K562 (cell line): ENCODE measurements at regions not wholly inside any gene's neighbourhood (a gene's known extent, or its start where the extent isn't known, plus 50 kb on each side); places are given as distances from the start of the nearest gene placed in this dataset.

Experiments
- ATAC-seq: fragments of 200-7000 bp; cut with Tn5 transposase; 3 replicates; pipeline ENCODE4 v1.9.1; 2020; ENCODE audit warnings: moderate library complexity
- BruUV-seq: library from RNA; stranded (reverse); fragments of 400-500 nt; replicated peaks from 2 replicates; lab custom pipeline; 2021; lab: Mats Ljungman, UMichigan
- CTCF ChIA-PET: fragments of 300-600 bp; formaldehyde crosslinking; extraction: SDS; loops from one replicate; lab custom pipeline; 2021; ENCODE audit warnings: low intra/inter-chr PET ratio; lab: Yijun Ruan, JAX
- POLR2A ChIA-PET: fragments of 300-600, 350-650 bp; sonication (Branson Sonifier 250); formaldehyde crosslinking; extraction: SDS; loops from one replicate; lab custom pipeline; 2021; ENCODE audit warnings: antibody characterized with exemption, inconsistent platforms; lab: Yijun Ruan, JAX
- DNase-seq, 4 experiments: peaks; one replicate each; pipeline versions ENCODE4 v3.0.0 to v3.0.0-alpha.2; 2011 to 2018; ENCODE audit warnings: low spot score in 3 of 4, mixed read lengths in 3 of 4; ENCODE audit errors: extremely low read depth in 1 of 4
- FAIRE-seq: peaks from 2 replicates; lab custom pipeline; 2011; peaks lifted over from hg19 to GRCh38; lab: Jason Lieb, UNC
- H2AFZ ChIP-seq: 2 replicates; pipeline ENCODE4 v1.6.0; 2011; ENCODE audit warnings: low read depth, low read length, control low read depth, inconsistent platforms
- H3K27ac ChIP-seq: fragments of 200-600 bp; 3 replicates; pipeline ENCODE4 v1.8.0; 2011; ENCODE audit warnings: low read depth, mild to moderate bottlenecking, control low read depth, inconsistent platforms, low read length, moderate library complexity, mixed read lengths; ENCODE audit errors: extremely low read depth
- H3K27me3 ChIP-seq, 2 experiments: fragments of 300-600 bp in 1 of 2; 2 replicates in 1 of 2; 3 replicates in 1 of 2; pipeline versions ENCODE4 v1.6.0 to v1.8.0; 2011; ENCODE audit warnings: inconsistent platforms in 2 of 2, low read length in 2 of 2, mild to moderate bottlenecking in 1 of 2, mixed read lengths in 1 of 2, moderate library complexity in 1 of 2; ENCODE audit not compliant: control insufficient read depth in 2 of 2, insufficient read depth in 2 of 2
- H3K36me3 ChIP-seq: fragments of 300-600 bp; 3 replicates; pipeline ENCODE4 v1.8.0; 2011; ENCODE audit warnings: mild to moderate bottlenecking, low read length, inconsistent platforms; ENCODE audit not compliant: control insufficient read depth, insufficient read depth
- H3K4me1 ChIP-seq, 2 experiments: fragments of 200-600 bp in 1 of 2; replicated peaks in 1 of 2; 2 replicates in 1 of 2; 3 replicates in 1 of 2; pipeline versions ENCODE4 v1.5.1 to v1.8.0; 2011; ENCODE audit warnings: inconsistent platforms in 2 of 2, low read length in 2 of 2, mild to moderate bottlenecking in 1 of 2, mixed read lengths in 1 of 2, moderate library complexity in 1 of 2; ENCODE audit not compliant: control insufficient read depth in 2 of 2, insufficient read depth in 2 of 2
- H3K4me2 ChIP-seq: 2 replicates; pipeline ENCODE4 v1.6.1; 2011; ENCODE audit warnings: low read length, control low read depth, inconsistent platforms, mixed read lengths; ENCODE audit not compliant: insufficient read depth
- H3K4me3 ChIP-seq: fragments of 200-600 bp; sonication (generic), shearing (Covaris generic); 2 replicates; pipeline ENCODE4 v1.5.1; 2016; ENCODE audit warnings: control low read depth, inconsistent platforms
- H3K79me2 ChIP-seq: fragments of 200-600 bp; 3 replicates; pipeline ENCODE4 v1.8.0; 2011; ENCODE audit warnings: low read length, inconsistent platforms; ENCODE audit not compliant: control insufficient read depth, insufficient read depth
- H3K9ac ChIP-seq, 2 experiments: 2 replicates each; pipeline versions ENCODE4 v1.6.0 to v1.6.1; 2011; ENCODE audit warnings: low read depth in 2 of 2, low read length in 2 of 2, control low read depth in 1 of 2, inconsistent platforms in 1 of 2, mild to moderate bottlenecking in 1 of 2, mixed read lengths in 1 of 2; ENCODE audit not compliant: insufficient read depth in 1 of 2
- H3K9me1 ChIP-seq: one replicate; pipeline ENCODE4 v1.6.0; 2011; ENCODE audit warnings: inconsistent platforms, mild to moderate bottlenecking, low read length, moderate library complexity; ENCODE audit not compliant: control insufficient read depth, insufficient read depth
- H3K9me3 ChIP-seq: replicated peaks from 2 replicates; pipeline ENCODE4 v1.5.1; 2011; ENCODE audit warnings: low read depth, low read length, inconsistent platforms; ENCODE audit not compliant: control insufficient read depth, insufficient read depth
- H4K20me1 ChIP-seq: replicated peaks from 2 replicates; pipeline ENCODE4 v1.6.1; 2011; ENCODE audit warnings: low read length, inconsistent platforms, mixed read lengths; ENCODE audit not compliant: control insufficient read depth, insufficient read depth
- CHD2 ChIP-seq: IDR thresholded peaks from 2 replicates; pipeline ENCODE4 v1.6.1; 2011; ENCODE audit warnings: low read depth, low read length
- IRF2 ChIP-seq: sonication (generic); formaldehyde crosslinking; IDR thresholded peaks from 2 replicates; pipeline ENCODE4 v1.8.1; 2022; ENCODE audit warnings: mild to moderate bottlenecking, missing genetic modification reagents
- MEF2A ChIP-seq: IDR thresholded peaks from 2 replicates; pipeline ENCODE4 v1.6.1; 2011; ENCODE audit warnings: low read depth, mild to moderate bottlenecking, low read length, moderate library complexity; ENCODE audit not compliant: control insufficient read depth
- NFYB ChIP-seq: IDR thresholded peaks from 2 replicates; pipeline ENCODE4 v1.6.1; 2011; ENCODE audit warnings: mild to moderate bottlenecking, moderate library complexity; ENCODE audit not compliant: insufficient read length; ENCODE audit errors: extremely low read depth
- SNRNP70 ChIP-seq: fragments of 200-400 bp; formaldehyde crosslinking; optimal IDR thresholded peaks from 2 replicates; pipeline ENCODE3; 2017; ENCODE audit warnings: low read depth, low read length
- TCF7 ChIP-seq: sonication (generic); IDR thresholded peaks from 2 replicates; pipeline ENCODE4 v1.6.1; 2016; ENCODE audit warnings: antibody characterized with exemption, borderline replicate concordance
- TSC22D4 ChIP-seq: fragments of 450-650 bp; IDR thresholded peaks from 2 replicates; pipeline ENCODE4 v1.6.1; 2016; ENCODE audit warnings: missing genetic modification characterization, missing biosample characterization, control low read depth
- XRCC4 ChIP-seq: IDR thresholded peaks from one replicate; pipeline ENCODE4 v1.6.1; 2011; ENCODE audit not compliant: insufficient read depth, insufficient read length; ENCODE audit errors: extremely low read depth
- WGBS: fragments of 100-300 bp; shearing (Covaris generic); methylation state at CpG from one replicate; pipeline ENCODE4 v1.1.6; 2016; ENCODE audit warnings: low coverage, mixed read lengths; ENCODE audit not compliant: insufficient coverage; ENCODE audit errors: missing lambda C conversion rate; 5-methylcytosine and 5-hydroxymethylcytosine counted together
- in situ Hi-C: fragments of 300-500 bp; cut with MboI; formaldehyde crosslinking; loops from 4 replicates; pipeline ENCODE4 v1.15.0; 2018; ENCODE audit warnings: inconsistent platforms, mixed read lengths
- intact Hi-C: fragments of 100-400 bp; cut with micrococcal nuclease; formaldehyde crosslinking; loops from 2 replicates; pipeline ENCODE4 v1.14.2; 2022
- TF ChIP-seq, protein P1 (sequence below), 2 experiments: IDR thresholded peaks; 2 replicates each; pipeline ENCODE4 v1.6.1; 2011; ENCODE audit warnings: borderline replicate concordance in 1 of 2, control low read depth in 1 of 2, low read depth in 1 of 2, low read length in 1 of 2, mild to moderate bottlenecking in 1 of 2, mixed read lengths in 1 of 2, moderate library complexity in 1 of 2; ENCODE audit not compliant: insufficient read depth in 1 of 2, insufficient read length in 1 of 2, poor library complexity in 1 of 2, severe bottlenecking in 1 of 2; ENCODE audit errors: extremely low read depth in 1 of 2
- TF ChIP-seq, protein P2 (sequence below): fragments of 250-450 bp; sonication (Bioruptor Pico); IDR thresholded peaks from 2 replicates; pipeline ENCODE4 v1.5.0; 2021
- TF ChIP-seq, protein P3 (sequence below): fragments of 200-800 bp; sonication (Bioruptor generic); IDR thresholded peaks from 2 replicates; pipeline ENCODE4 v1.6.1; 2016; ENCODE audit warnings: missing genetic modification characterization, missing compliant biosample characterization

GRCh38 chr11:42201603-42202148 lies 742.2 kb upstream of the LRRC4C start:
- no peak overlapping the region for H3K4me2 ChIP-seq
- H3K4me3 ChIP-seq, result no peak overlapping the region
- no peaks in the 10 kb centered on the region for H3K9me1 ChIP-seq
- H3K9ac ChIP-seq, result no peak overlapping the region
- H3K4me1 ChIP-seq, result no peaks in the 10 kb centered on the region
- 2% methylated on average over 6 of the region's 6 CpGs for WGBS
- DNase-seq (no peak), ATAC-seq (no peak), FAIRE-seq (no peak)
- H3K27me3 ChIP-seq, result no peaks in the 10 kb centered on the region
- TF ChIP-seq MEF2A, result no peak
- TF ChIP-seq, protein P1, sequence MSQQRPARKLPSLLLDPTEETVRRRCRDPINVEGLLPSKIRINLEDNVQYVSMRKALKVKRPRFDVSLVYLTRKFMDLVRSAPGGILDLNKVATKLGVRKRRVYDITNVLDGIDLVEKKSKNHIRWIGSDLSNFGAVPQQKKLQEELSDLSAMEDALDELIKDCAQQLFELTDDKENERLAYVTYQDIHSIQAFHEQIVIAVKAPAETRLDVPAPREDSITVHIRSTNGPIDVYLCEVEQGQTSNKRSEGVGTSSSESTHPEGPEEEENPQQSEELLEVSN (IDR thresholded peaks at IDR 0.05; ENCODE audit: borderline replicate concordance in 1 of 2, extremely low read depth in 1 of 2, insufficient read depth in 1 of 2, insufficient read length in 1 of 2, low read depth in 1 of 2, low read length in 1 of 2, poor library complexity in 1 of 2, severe bottlenecking in 1 of 2), result no peak
- TF ChIP-seq IRF2 (CRISPR knock-in tag), result no peak
- no peak for TF ChIP-seq CHD2
- TF ChIP-seq TCF7, result no peak
- TF ChIP-seq XRCC4, result no peak
- no peak for TF ChIP-seq SNRNP70
- TF ChIP-seq, protein P2, sequence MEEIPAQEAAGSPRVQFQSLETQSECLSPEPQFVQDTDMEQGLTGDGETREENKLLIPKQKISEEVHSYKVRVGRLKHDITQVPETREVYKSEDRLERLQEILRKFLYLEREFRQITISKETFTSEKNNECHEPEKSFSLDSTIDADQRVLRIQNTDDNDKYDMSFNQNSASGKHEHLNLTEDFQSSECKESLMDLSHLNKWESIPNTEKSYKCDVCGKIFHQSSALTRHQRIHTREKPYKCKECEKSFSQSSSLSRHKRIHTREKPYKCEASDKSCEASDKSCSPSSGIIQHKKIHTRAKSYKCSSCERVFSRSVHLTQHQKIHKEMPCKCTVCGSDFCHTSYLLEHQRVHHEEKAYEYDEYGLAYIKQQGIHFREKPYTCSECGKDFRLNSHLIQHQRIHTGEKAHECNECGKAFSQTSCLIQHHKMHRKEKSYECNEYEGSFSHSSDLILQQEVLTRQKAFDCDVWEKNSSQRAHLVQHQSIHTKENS, result no peak
- TF ChIP-seq, protein P3, sequence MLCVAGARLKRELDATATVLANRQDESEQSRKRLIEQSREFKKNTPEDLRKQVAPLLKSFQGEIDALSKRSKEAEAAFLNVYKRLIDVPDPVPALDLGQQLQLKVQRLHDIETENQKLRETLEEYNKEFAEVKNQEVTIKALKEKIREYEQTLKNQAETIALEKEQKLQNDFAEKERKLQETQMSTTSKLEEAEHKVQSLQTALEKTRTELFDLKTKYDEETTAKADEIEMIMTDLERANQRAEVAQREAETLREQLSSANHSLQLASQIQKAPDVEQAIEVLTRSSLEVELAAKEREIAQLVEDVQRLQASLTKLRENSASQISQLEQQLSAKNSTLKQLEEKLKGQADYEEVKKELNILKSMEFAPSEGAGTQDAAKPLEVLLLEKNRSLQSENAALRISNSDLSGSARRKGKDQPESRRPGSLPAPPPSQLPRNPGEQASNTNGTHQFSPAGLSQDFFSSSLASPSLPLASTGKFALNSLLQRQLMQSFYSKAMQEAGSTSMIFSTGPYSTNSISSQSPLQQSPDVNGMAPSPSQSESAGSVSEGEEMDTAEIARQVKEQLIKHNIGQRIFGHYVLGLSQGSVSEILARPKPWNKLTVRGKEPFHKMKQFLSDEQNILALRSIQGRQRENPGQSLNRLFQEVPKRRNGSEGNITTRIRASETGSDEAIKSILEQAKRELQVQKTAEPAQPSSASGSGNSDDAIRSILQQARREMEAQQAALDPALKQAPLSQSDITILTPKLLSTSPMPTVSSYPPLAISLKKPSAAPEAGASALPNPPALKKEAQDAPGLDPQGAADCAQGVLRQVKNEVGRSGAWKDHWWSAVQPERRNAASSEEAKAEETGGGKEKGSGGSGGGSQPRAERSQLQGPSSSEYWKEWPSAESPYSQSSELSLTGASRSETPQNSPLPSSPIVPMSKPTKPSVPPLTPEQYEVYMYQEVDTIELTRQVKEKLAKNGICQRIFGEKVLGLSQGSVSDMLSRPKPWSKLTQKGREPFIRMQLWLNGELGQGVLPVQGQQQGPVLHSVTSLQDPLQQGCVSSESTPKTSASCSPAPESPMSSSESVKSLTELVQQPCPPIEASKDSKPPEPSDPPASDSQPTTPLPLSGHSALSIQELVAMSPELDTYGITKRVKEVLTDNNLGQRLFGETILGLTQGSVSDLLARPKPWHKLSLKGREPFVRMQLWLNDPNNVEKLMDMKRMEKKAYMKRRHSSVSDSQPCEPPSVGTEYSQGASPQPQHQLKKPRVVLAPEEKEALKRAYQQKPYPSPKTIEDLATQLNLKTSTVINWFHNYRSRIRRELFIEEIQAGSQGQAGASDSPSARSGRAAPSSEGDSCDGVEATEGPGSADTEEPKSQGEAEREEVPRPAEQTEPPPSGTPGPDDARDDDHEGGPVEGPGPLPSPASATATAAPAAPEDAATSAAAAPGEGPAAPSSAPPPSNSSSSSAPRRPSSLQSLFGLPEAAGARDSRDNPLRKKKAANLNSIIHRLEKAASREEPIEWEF (CRISPR knock-in tag), result no peak
- no peak for TF ChIP-seq TSC22D4
- TF ChIP-seq NFYB, result no peak
- ChIA-PET POLR2A (no interaction called here), CTCF (no interaction called here)
- no peaks in the 10 kb centered on the region for H3K9me3 ChIP-seq
- no peaks in the 10 kb centered on the region for H4K20me1 ChIP-seq
- no peaks in the 10 kb centered on the region for H3K36me3 ChIP-seq
- H3K79me2 ChIP-seq, result no peaks in the 10 kb centered on the region
- intact Hi-C loops (no loop called here), in situ Hi-C loops (no loop called here)
- no peak overlapping the region for H3K27ac ChIP-seq
- H2AFZ ChIP-seq, result no peak overlapping the region
- no TSS peak for BruUV-seq
